ENCODE measurements at regions not wholly inside any gene's neighbourhood (a gene's known extent, or its start where the extent isn't known, plus 50 kb on each side); places are given as distances from the start of the nearest gene placed in this dataset.

DNA sequence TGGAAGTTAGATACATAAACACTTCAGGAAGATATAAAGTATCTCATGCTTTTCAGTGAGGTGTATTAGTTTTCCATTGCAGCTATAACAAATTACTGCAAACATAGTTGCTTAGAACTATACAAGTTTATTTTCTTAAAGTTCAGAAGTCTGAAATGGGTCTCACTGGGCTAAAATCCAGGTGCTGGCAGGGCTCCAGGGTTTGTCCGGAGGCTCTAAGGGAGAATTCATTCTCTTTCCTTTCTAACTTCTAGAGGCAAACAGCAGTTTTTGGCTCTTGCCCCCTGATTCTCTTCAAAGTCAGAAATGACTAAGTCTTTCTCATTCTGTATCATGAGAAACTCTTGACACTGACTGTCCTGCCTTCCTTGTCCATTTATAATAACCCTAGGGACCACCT is 138.8 kb downstream of the AASDHPPT start:
- no peak overlapping the region for H3K4me3 ChIP-seq (ENCODE audit: low read depth, low read length)
- no peaks in the 10 kb centered on the region for H3K27me3 ChIP-seq (replicated peaks; ENCODE audit: control insufficient read depth, insufficient read depth, low read length)
- peaks cover 44% of the 10 kb centered on the region for H3K4me1 ChIP-seq
- peaks cover 56% of the 10 kb centered on the region for H3K9me3 ChIP-seq
- Mint-ChIP-seq H3K27ac (ENCODE audit: unreplicated experiment) (peak overlapping the region; percentile 60), H3K4me3 (ENCODE audit: unreplicated experiment) (no peak overlapping the region), H3K9me3 (ENCODE audit: unreplicated experiment) (peaks cover 91% of the 10 kb centered on the region), H3K36me3 (ENCODE audit: insufficient read depth, unreplicated experiment) (peaks cover 5% of the 10 kb centered on the region), H3K27me3 (ENCODE audit: insufficient read depth, unreplicated experiment) (no peaks in the 10 kb centered on the region), H3K4me1 (ENCODE audit: low read depth, unreplicated experiment) (peaks cover 30% of the 10 kb centered on the region)
- DNase-seq, result no peak
- CTCF ChIA-PET, result interaction anchor here (2.3 kb wide), 1 partner anchor 60 kb away, joined by 5 read pairs; no protein-coding TSS in a partner anchor
- intact Hi-C loops (cut with micrococcal nuclease; ENCODE audit: unreplicated experiment), result no loop called here
- TF ChIP-seq, protein P1, sequence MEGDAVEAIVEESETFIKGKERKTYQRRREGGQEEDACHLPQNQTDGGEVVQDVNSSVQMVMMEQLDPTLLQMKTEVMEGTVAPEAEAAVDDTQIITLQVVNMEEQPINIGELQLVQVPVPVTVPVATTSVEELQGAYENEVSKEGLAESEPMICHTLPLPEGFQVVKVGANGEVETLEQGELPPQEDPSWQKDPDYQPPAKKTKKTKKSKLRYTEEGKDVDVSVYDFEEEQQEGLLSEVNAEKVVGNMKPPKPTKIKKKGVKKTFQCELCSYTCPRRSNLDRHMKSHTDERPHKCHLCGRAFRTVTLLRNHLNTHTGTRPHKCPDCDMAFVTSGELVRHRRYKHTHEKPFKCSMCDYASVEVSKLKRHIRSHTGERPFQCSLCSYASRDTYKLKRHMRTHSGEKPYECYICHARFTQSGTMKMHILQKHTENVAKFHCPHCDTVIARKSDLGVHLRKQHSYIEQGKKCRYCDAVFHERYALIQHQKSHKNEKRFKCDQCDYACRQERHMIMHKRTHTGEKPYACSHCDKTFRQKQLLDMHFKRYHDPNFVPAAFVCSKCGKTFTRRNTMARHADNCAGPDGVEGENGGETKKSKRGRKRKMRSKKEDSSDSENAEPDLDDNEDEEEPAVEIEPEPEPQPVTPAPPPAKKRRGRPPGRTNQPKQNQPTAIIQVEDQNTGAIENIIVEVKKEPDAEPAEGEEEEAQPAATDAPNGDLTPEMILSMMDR (IDR thresholded peaks at IDR 0.05; ENCODE audit: insufficient read depth in 1 of 2, low read depth in 1 of 2, low read length in 1 of 2, severe bottlenecking in 1 of 2, unreplicated experiment in 1 of 2), result no peak
- BruUV-seq (replicated peaks), result no TSS peak
- POLR2A ChIA-PET, result no interaction called here
- H3K36me3 ChIP-seq (ENCODE audit: control insufficient read depth, insufficient read depth, low read length), result 0 out of 2 replicates have a peak, but pooled peaks cover 1% of the 10 kb centered on the region

DNA sequence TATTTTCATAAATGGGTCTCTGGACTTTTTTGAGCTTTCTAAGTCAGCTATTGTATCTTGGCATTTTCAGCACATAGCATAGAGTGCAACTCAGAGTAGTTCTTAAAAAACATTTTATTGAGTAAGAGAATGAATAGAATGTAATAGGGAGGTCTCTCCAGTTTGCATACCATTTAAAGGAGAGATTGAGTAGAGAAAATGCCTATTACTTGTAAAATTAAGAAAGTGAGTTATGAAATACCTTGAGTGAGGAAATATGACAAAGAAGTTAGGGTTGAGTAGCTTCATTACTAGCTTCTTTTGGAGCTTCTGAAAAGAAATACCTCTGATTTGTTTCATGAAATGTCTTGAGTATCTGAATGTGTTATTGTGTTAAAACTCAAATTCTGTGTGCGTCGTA is 140.0 kb downstream of the AASDHPPT start:
- intact Hi-C loops (cut with micrococcal nuclease; ENCODE audit: unreplicated experiment), result loop anchor here (1.0 kb wide), 2 partner anchors 8 to 245 kb away; no protein-coding TSS in a partner anchor
- POLR2A ChIA-PET, result no interaction called here
- CTCF ChIA-PET, result interaction anchor here (2.3 kb wide), 1 partner anchor 61 kb away, joined by 5 read pairs; no protein-coding TSS in a partner anchor
- Mint-ChIP-seq H3K36me3 (ENCODE audit: insufficient read depth, unreplicated experiment) (no peaks in the 10 kb centered on the region), H3K9me3 (ENCODE audit: unreplicated experiment) (peaks cover 97% of the 10 kb centered on the region), H3K4me3 (ENCODE audit: unreplicated experiment) (peak overlapping the region; percentile 0), H3K27ac (ENCODE audit: unreplicated experiment) (peak overlapping the region; percentile 60), H3K4me1 (ENCODE audit: low read depth, unreplicated experiment) (peaks cover 18% of the 10 kb centered on the region), H3K27me3 (ENCODE audit: insufficient read depth, unreplicated experiment) (no peaks in the 10 kb centered on the region)
- Histone ChIP-seq H3K27me3 (replicated peaks; ENCODE audit: control insufficient read depth, insufficient read depth, low read length) (no peaks in the 10 kb centered on the region), H3K36me3 (ENCODE audit: control insufficient read depth, insufficient read depth, low read length) (0 out of 2 replicates have a peak, but pooled peaks cover 1% of the 10 kb centered on the region), H3K4me3 (ENCODE audit: low read depth, low read length) (no peak overlapping the region), H3K4me1 (peaks cover 35% of the 10 kb centered on the region), H3K9me3 (peaks cover 63% of the 10 kb centered on the region)
- no TSS peak for BruUV-seq (replicated peaks)
- TF ChIP-seq, protein P1 (IDR thresholded peaks at IDR 0.05; ENCODE audit: insufficient read depth in 1 of 2, low read depth in 1 of 2, low read length in 1 of 2, severe bottlenecking in 1 of 2, unreplicated experiment in 1 of 2), result no peak
- DNase-seq, result no peak

DNA sequence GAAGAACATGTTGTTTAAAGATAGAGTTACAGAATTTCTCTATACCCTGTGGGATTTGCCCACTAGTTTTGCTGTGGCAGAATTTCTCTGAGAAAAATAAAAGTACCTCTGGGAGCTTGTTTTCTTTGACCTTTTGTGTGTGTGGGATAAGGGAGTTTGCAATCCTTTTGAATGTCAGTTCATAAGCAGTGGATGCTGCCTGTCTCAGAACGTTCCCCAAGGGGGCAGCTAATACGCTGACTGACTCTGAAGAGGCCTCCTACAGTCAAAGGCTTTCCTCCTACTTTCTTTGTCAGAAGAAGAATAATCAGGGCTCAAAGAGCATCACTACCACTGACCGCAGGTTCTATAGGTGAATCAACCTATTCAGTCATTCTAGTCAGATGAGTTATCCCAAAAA is 140.6 kb downstream of the AASDHPPT start:
- H3K27me3 Mint-ChIP-seq (ENCODE audit: insufficient read depth, unreplicated experiment), result no peaks in the 10 kb centered on the region
- no peaks in the 10 kb centered on the region for H3K36me3 Mint-ChIP-seq (ENCODE audit: insufficient read depth, unreplicated experiment)
- H3K4me3 ChIP-seq (ENCODE audit: low read depth, low read length), result no peak overlapping the region
- peaks cover 35% of the 10 kb centered on the region for H3K4me1 ChIP-seq
- peaks cover 97% of the 10 kb centered on the region for H3K9me3 Mint-ChIP-seq (ENCODE audit: unreplicated experiment)
- TF ChIP-seq, protein P1 (IDR thresholded peaks at IDR 0.05; ENCODE audit: insufficient read depth in 1 of 2, low read depth in 1 of 2, low read length in 1 of 2, severe bottlenecking in 1 of 2, unreplicated experiment in 1 of 2), result no peak
- H3K4me1 Mint-ChIP-seq (ENCODE audit: low read depth, unreplicated experiment), result peaks cover 17% of the 10 kb centered on the region
- no peaks in the 10 kb centered on the region for H3K27me3 ChIP-seq (replicated peaks; ENCODE audit: control insufficient read depth, insufficient read depth, low read length)
- 0 out of 2 replicates have a peak, but pooled peaks cover 1% of the 10 kb centered on the region for H3K36me3 ChIP-seq (ENCODE audit: control insufficient read depth, insufficient read depth, low read length)
- H3K27ac Mint-ChIP-seq (ENCODE audit: unreplicated experiment), result no peak overlapping the region
- peaks cover 70% of the 10 kb centered on the region for H3K9me3 ChIP-seq
- intact Hi-C loops (cut with micrococcal nuclease; ENCODE audit: unreplicated experiment), result no loop called here
- DNase-seq, result no peak
- no TSS peak for BruUV-seq (replicated peaks)
- H3K4me3 Mint-ChIP-seq (ENCODE audit: unreplicated experiment), result no peak overlapping the region
- POLR2A ChIA-PET, result no interaction called here
- CTCF ChIA-PET, result interaction anchor here (2.3 kb wide), 1 partner anchor 62 kb away, joined by 5 read pairs; no protein-coding TSS in a partner anchor

All from Caco-2 (cell line).